Endothelial cell of hepatic sinusoid (primary cell): ENCODE measurements at regions not wholly inside any gene's neighbourhood (a gene's known extent, or its start where the extent isn't known, plus 50 kb on each side); places are given as distances from the start of the nearest gene placed in this dataset.

Experiments used
- in situ Hi-C: cut with HindIII; loops from 2 replicates; pipeline ENCODE4 v1.10.0; 2017; ENCODE audit warnings: low sequenced_read_pairs

- in situ Hi-C loops = no loop called here
Observed at GRCh38 chr12:3972576-3972975, 99.4 kb upstream of the PARP11 start.

- in situ Hi-C loops = no loop called here
Observed at GRCh38 chr12:3968523-3968922, 95.3 kb upstream of the PARP11 start.

- in situ Hi-C loops = no loop called here
Observed at GRCh38 chr12:3967556-3968160, 94.5 kb upstream of the PARP11 start.

GRCh38 chr12:3966376-3966775 lies 93.2 kb upstream of the PARP11 start:
- in situ Hi-C loops = no loop called here

- in situ Hi-C loops = no loop called here
Observed at GRCh38 chr12:3965046-3965445, 91.8 kb upstream of the PARP11 start.

- in situ Hi-C loops = loop anchor here (5.0 kb wide), 1 partner anchor 52 kb away; no protein-coding TSS in a partner anchor
Observed at GRCh38 chr12:3964439-3964838, 91.2 kb upstream of the PARP11 start.

- in situ Hi-C loops = loop anchor here (5.0 kb wide), 1 partner anchor 51 kb away; no protein-coding TSS in a partner anchor
Observed at GRCh38 chr12:3962631-3963483, 89.7 kb upstream of the PARP11 start.

GRCh38 chr12:3961591-3961990 lies 88.4 kb upstream of the PARP11 start:
- in situ Hi-C loops = loop anchor here (5.0 kb wide), 1 partner anchor 49 kb away; no protein-coding TSS in a partner anchor

- in situ Hi-C loops = loop anchor here (5.0 kb wide), 1 partner anchor 48 kb away; no protein-coding TSS in a partner anchor
Observed at GRCh38 chr12:3959799-3960560, 86.8 kb upstream of the PARP11 start.

- in situ Hi-C loops = no loop called here
Observed at GRCh38 chr12:3958534-3958933, 85.3 kb upstream of the PARP11 start.

- in situ Hi-C loops = no loop called here
Observed at GRCh38 chr12:3951380-3952135, 78.4 kb upstream of the PARP11 start.

GRCh38 chr12:3950714-3951320 lies 77.6 kb upstream of the PARP11 start:
- in situ Hi-C loops = no loop called here

GRCh38 chr12:3947781-3948180 lies 74.6 kb upstream of the PARP11 start:
- in situ Hi-C loops = no loop called here

- in situ Hi-C loops = no loop called here
Observed at GRCh38 chr12:3945671-3946070, 72.5 kb upstream of the PARP11 start.

GRCh38 chr12:3944620-3945019 lies 71.4 kb upstream of the PARP11 start:
- in situ Hi-C loops = no loop called here

- in situ Hi-C loops = no loop called here
Observed at GRCh38 chr12:3938042-3938544, 64.9 kb upstream of the PARP11 start.

GRCh38 chr12:3935078-3935477 lies 61.9 kb upstream of the PARP11 start:
- in situ Hi-C loops = no loop called here

- in situ Hi-C loops = no loop called here
Observed at GRCh38 chr12:3933819-3934192, 60.6 kb upstream of the PARP11 start.

- in situ Hi-C loops = no loop called here
Observed at GRCh38 chr12:3933074-3933818, 60.0 kb upstream of the PARP11 start.
